ENCODE measurements at regions not wholly inside any gene's neighbourhood (a gene's known extent, or its start where the extent isn't known, plus 50 kb on each side); places are given as distances from the start of the nearest gene placed in this dataset.

- H3K9me3 ChIP-seq (ENCODE audit: control extremely low read depth in 1 of 5, control insufficient read depth in 4 of 5, insufficient read depth in 2 of 5, low read depth in 1 of 5, low read length in 4 of 5), result peaks cover 0 to 4% (median 2%) of the 10 kb centered on the region in 5 experiments
- H3K4me3 ChIP-seq (ENCODE audit: control insufficient read depth in 1 of 7, extremely low read depth in 1 of 7, insufficient read depth in 4 of 7, low read depth in 2 of 7, low read length in 6 of 7), result no peak overlapping the region
- ChIA-PET CTCF (no interaction called here), POLR2A (interaction anchor here (0.7 kb wide), 1 partner anchor 150 kb away, joined by 3 read pairs; no protein-coding TSS in a partner anchor)
- WGBS (ENCODE audit: insufficient coverage), result 99% methylated on average over 14 of the region's 17 CpGs
- H3K36me3 ChIP-seq (ENCODE audit: control insufficient read depth in 4 of 4, insufficient read depth in 4 of 4, low read length in 3 of 4), result no peaks in the 10 kb centered on the region
- DNase-seq, result no peak
- H3K4me1 ChIP-seq (ENCODE audit: control extremely low read depth in 1 of 4, control insufficient read depth in 4 of 4, insufficient read depth in 4 of 4, low read length in 3 of 4), result peaks cover 0 to 6% (median 0%) of the 10 kb centered on the region in 4 experiments
- no peak overlapping the region for H3K27ac ChIP-seq (ENCODE audit: insufficient read depth in 1 of 2, low read depth in 1 of 2, low read length in 2 of 2, poor library complexity in 1 of 2, severe bottlenecking in 2 of 2)
- H3K27me3 ChIP-seq (replicated peaks in 2 of 5; ENCODE audit: control insufficient read depth in 4 of 5, insufficient read depth in 5 of 5, low read length in 4 of 5), result peaks cover 0 to 58% (median 7%) of the 10 kb centered on the region in 5 experiments
Measured at GRCh38 chr16:85971902-85972638, 73.1 kb downstream of the IRF8 start.

GRCh38 chr16:85974428-85975375, 75.7 kb downstream of the IRF8 start:
- CTCF ChIA-PET, result interaction anchor here (1.2 kb wide), 1 partner anchor 155 kb away, joined by 5 read pairs; no protein-coding TSS in a partner anchor
- 97% methylated on average over 11 of the region's 13 CpGs for WGBS (ENCODE audit: insufficient coverage)
- H3K36me3 ChIP-seq (ENCODE audit: control insufficient read depth in 4 of 4, insufficient read depth in 4 of 4, low read length in 3 of 4), result no peaks in the 10 kb centered on the region

GRCh38 chr16:85975451-85975981, 76.6 kb downstream of the IRF8 start:
- POLR2A ChIA-PET, result no interaction called here
- DNase-seq, result no peak
- 89% methylated on average over 3 of the region's 7 CpGs for WGBS (ENCODE audit: insufficient coverage)

More at GRCh38 chr16:85974428-85975375, 75.7 kb downstream of the IRF8 start:
- H3K4me3 ChIP-seq (ENCODE audit: control insufficient read depth in 1 of 7, extremely low read depth in 1 of 7, insufficient read depth in 4 of 7, low read depth in 2 of 7, low read length in 6 of 7), result no peak overlapping the region
- POLR2A ChIA-PET, result no interaction called here
- H3K27me3 ChIP-seq (replicated peaks in 2 of 5; ENCODE audit: control insufficient read depth in 4 of 5, insufficient read depth in 5 of 5, low read length in 4 of 5), result peaks cover 0 to 59% (median 7%) of the 10 kb centered on the region in 5 experiments
- H3K9me3 ChIP-seq (ENCODE audit: control extremely low read depth in 1 of 5, control insufficient read depth in 4 of 5, insufficient read depth in 2 of 5, low read depth in 1 of 5, low read length in 4 of 5), result peaks cover 0 to 4% (median 2%) of the 10 kb centered on the region in 5 experiments
- H3K4me1 ChIP-seq (ENCODE audit: control extremely low read depth in 1 of 4, control insufficient read depth in 4 of 4, insufficient read depth in 4 of 4, low read length in 3 of 4), result peaks cover 0 to 18% (median 4%) of the 10 kb centered on the region in 4 experiments
- H3K27ac ChIP-seq (ENCODE audit: insufficient read depth in 1 of 2, low read depth in 1 of 2, low read length in 2 of 2, poor library complexity in 1 of 2, severe bottlenecking in 2 of 2), result no peak overlapping the region
- no peak for DNase-seq

GRCh38 chr16:85978291-85978775, 79.4 kb downstream of the IRF8 start:
- Histone ChIP-seq H3K9me3 (ENCODE audit: control extremely low read depth in 1 of 5, control insufficient read depth in 4 of 5, insufficient read depth in 2 of 5, low read depth in 1 of 5, low read length in 4 of 5) (peaks cover 0 to 2% (median 0%) of the 10 kb centered on the region in 5 experiments), H3K27ac (ENCODE audit: insufficient read depth in 1 of 2, low read depth in 1 of 2, low read length in 2 of 2, poor library complexity in 1 of 2, severe bottlenecking in 2 of 2) (no peak overlapping the region), H3K4me3 (ENCODE audit: control insufficient read depth in 1 of 7, extremely low read depth in 1 of 7, insufficient read depth in 4 of 7, low read depth in 2 of 7, low read length in 6 of 7) (no peak overlapping the region), H3K36me3 (ENCODE audit: control insufficient read depth in 4 of 4, insufficient read depth in 4 of 4, low read length in 3 of 4) (no peaks in the 10 kb centered on the region), H3K27me3 (replicated peaks in 2 of 5; ENCODE audit: control insufficient read depth in 4 of 5, insufficient read depth in 5 of 5, low read length in 4 of 5) (peaks cover 0 to 82% (median 6%) of the 10 kb centered on the region in 5 experiments), H3K4me1 (ENCODE audit: control extremely low read depth in 1 of 4, control insufficient read depth in 4 of 4, insufficient read depth in 4 of 4, low read length in 3 of 4) (peaks cover 0 to 33% (median 20%) of the 10 kb centered on the region in 4 experiments)
- ChIA-PET CTCF (interaction anchor here (1.2 kb wide), 1 partner anchor 11 kb away, joined by 4 read pairs; no protein-coding TSS in a partner anchor), POLR2A (no interaction called here)
- 30% methylated on average over 17 of the region's 22 CpGs for WGBS (ENCODE audit: insufficient coverage)
- peak in 2 of 3 donors; percentile 37 to 42 for DNase-seq

More at GRCh38 chr16:85975451-85975981, 76.6 kb downstream of the IRF8 start:
- CTCF ChIA-PET, result interaction anchor here (1.2 to 2.0 kb wide), 3 partner anchors 11 to 156 kb away, joined by 5 to 10 read pairs (median 5); no protein-coding TSS in a partner anchor
- Histone ChIP-seq H3K27ac (ENCODE audit: insufficient read depth in 1 of 2, low read depth in 1 of 2, low read length in 2 of 2, poor library complexity in 1 of 2, severe bottlenecking in 2 of 2) (no peak overlapping the region), H3K4me3 (ENCODE audit: control insufficient read depth in 1 of 7, extremely low read depth in 1 of 7, insufficient read depth in 4 of 7, low read depth in 2 of 7, low read length in 6 of 7) (no peak overlapping the region), H3K9me3 (ENCODE audit: control extremely low read depth in 1 of 5, control insufficient read depth in 4 of 5, insufficient read depth in 2 of 5, low read depth in 1 of 5, low read length in 4 of 5) (peaks cover 0 to 4% (median 2%) of the 10 kb centered on the region in 5 experiments), H3K4me1 (ENCODE audit: control extremely low read depth in 1 of 4, control insufficient read depth in 4 of 4, insufficient read depth in 4 of 4, low read length in 3 of 4) (peaks cover 0 to 18% (median 4%) of the 10 kb centered on the region in 4 experiments), H3K36me3 (ENCODE audit: control insufficient read depth in 4 of 4, insufficient read depth in 4 of 4, low read length in 3 of 4) (no peaks in the 10 kb centered on the region), H3K27me3 (replicated peaks in 2 of 5; ENCODE audit: control insufficient read depth in 4 of 5, insufficient read depth in 5 of 5, low read length in 4 of 5) (peaks cover 0 to 59% (median 6%) of the 10 kb centered on the region in 5 experiments)

GRCh38 chr16:85978976-85979375, 80.0 kb downstream of the IRF8 start:
- Histone ChIP-seq H3K4me1 (ENCODE audit: control extremely low read depth in 1 of 4, control insufficient read depth in 4 of 4, insufficient read depth in 4 of 4, low read length in 3 of 4) (peaks cover 0 to 40% (median 26%) of the 10 kb centered on the region in 4 experiments), H3K4me3 (ENCODE audit: control insufficient read depth in 1 of 7, extremely low read depth in 1 of 7, insufficient read depth in 4 of 7, low read depth in 2 of 7, low read length in 6 of 7) (no peak overlapping the region), H3K27me3 (replicated peaks in 2 of 5; ENCODE audit: control insufficient read depth in 4 of 5, insufficient read depth in 5 of 5, low read length in 4 of 5) (peaks cover 0 to 89% (median 7%) of the 10 kb centered on the region in 5 experiments), H3K27ac (ENCODE audit: insufficient read depth in 1 of 2, low read depth in 1 of 2, low read length in 2 of 2, poor library complexity in 1 of 2, severe bottlenecking in 2 of 2) (no peak overlapping the region), H3K36me3 (ENCODE audit: control insufficient read depth in 4 of 4, insufficient read depth in 4 of 4, low read length in 3 of 4) (no peaks in the 10 kb centered on the region), H3K9me3 (ENCODE audit: control extremely low read depth in 1 of 5, control insufficient read depth in 4 of 5, insufficient read depth in 2 of 5, low read depth in 1 of 5, low read length in 4 of 5) (peaks cover 0 to 1% (median 0%) of the 10 kb centered on the region in 5 experiments)
- ChIA-PET CTCF (interaction anchor here (1.9 kb wide), 1 partner anchor 15 kb away, joined by 4 read pairs; no protein-coding TSS in a partner anchor), POLR2A (no interaction called here)
- no peak for DNase-seq
- WGBS (ENCODE audit: insufficient coverage), result 94% methylated on average over 7 of the region's 13 CpGs

GRCh38 chr16:85979605-85980004, 80.6 kb downstream of the IRF8 start:
- Histone ChIP-seq H3K27me3 (replicated peaks in 2 of 5; ENCODE audit: control insufficient read depth in 4 of 5, insufficient read depth in 5 of 5, low read length in 4 of 5) (peaks cover 0 to 94% (median 12%) of the 10 kb centered on the region in 5 experiments), H3K36me3 (ENCODE audit: control insufficient read depth in 4 of 4, insufficient read depth in 4 of 4, low read length in 3 of 4) (no peaks in the 10 kb centered on the region), H3K4me1 (ENCODE audit: control extremely low read depth in 1 of 4, control insufficient read depth in 4 of 4, insufficient read depth in 4 of 4, low read length in 3 of 4) (peaks cover 5 to 46% (median 32%) of the 10 kb centered on the region in 4 experiments), H3K4me3 (ENCODE audit: control insufficient read depth in 1 of 7, extremely low read depth in 1 of 7, insufficient read depth in 4 of 7, low read depth in 2 of 7, low read length in 6 of 7) (no peak overlapping the region), H3K27ac (ENCODE audit: insufficient read depth in 1 of 2, low read depth in 1 of 2, low read length in 2 of 2, poor library complexity in 1 of 2, severe bottlenecking in 2 of 2) (no peak overlapping the region), H3K9me3 (ENCODE audit: control extremely low read depth in 1 of 5, control insufficient read depth in 4 of 5, insufficient read depth in 2 of 5, low read depth in 1 of 5, low read length in 4 of 5) (no peaks in the 10 kb centered on the region)
- POLR2A ChIA-PET, result no interaction called here
- CTCF ChIA-PET, result interaction anchor here (1.9 to 3.2 kb wide), 2 partner anchors 16 to 158 kb away, joined by 4 to 20 read pairs; no protein-coding TSS in a partner anchor
- WGBS (ENCODE audit: insufficient coverage), result 91% methylated on average over 11 of the region's 11 CpGs
- no peak for DNase-seq
